DND-41 (cell line): ENCODE measurements at regions not wholly inside any gene's neighbourhood (a gene's known extent, or its start where the extent isn't known, plus 50 kb on each side); places are given as distances from the start of the nearest gene placed in this dataset.
"Not testable (repeated sequence)": the region's sequence is repeated elsewhere in the genome, so short reads cannot be mapped to it uniquely, and the experiment has no call there.

ENCODE experiments used
- ATAC-seq: fragments of 200-7000 bp; cut with Tn5 transposase; 3 replicates; pipeline ENCODE4 v1.9.1; 2021; ENCODE audit warnings: low read depth; ENCODE audit not compliant: insufficient read depth
- DNase-seq: peaks from one replicate; pipeline ENCODE4 v3.0.0-alpha.2; 2020
- H2AFZ ChIP-seq: 2 replicates; pipeline ENCODE4 v1.6.0; 2012; ENCODE audit warnings: low read depth, low read length
- H3K27ac ChIP-seq: 2 replicates; pipeline ENCODE4 v1.5.1; 2012; ENCODE audit warnings: low read length, inconsistent platforms
- H3K27me3 ChIP-seq: fragments of 200-600 bp; sonication (generic); 2 replicates; pipeline ENCODE4 v1.6.0; 2012; ENCODE audit warnings: low read length, mild to moderate bottlenecking, inconsistent platforms; ENCODE audit not compliant: insufficient read depth, poor library complexity
- H3K36me3 ChIP-seq: 2 replicates; pipeline ENCODE4 v1.5.1; 2012; ENCODE audit warnings: low read length, inconsistent platforms; ENCODE audit not compliant: insufficient read depth
- H3K4me1 ChIP-seq: 2 replicates; pipeline ENCODE4 v1.5.1; 2012; ENCODE audit warnings: mild to moderate bottlenecking, low read length; ENCODE audit not compliant: insufficient read depth
- H3K4me2 ChIP-seq: 2 replicates; pipeline ENCODE4 v1.6.0; 2012; ENCODE audit warnings: mild to moderate bottlenecking, moderate library complexity, low read length, inconsistent platforms; ENCODE audit not compliant: insufficient read depth
- H3K4me3 ChIP-seq, 2 experiments: fragments of 200-600 bp in 1 of 2; shearing (Covaris generic) in 1 of 2; 2 replicates each; pipeline ENCODE4 v1.5.1; 2012 to 2016; ENCODE audit warnings: inconsistent platforms in 2 of 2, low read length in 2 of 2, mild to moderate bottlenecking in 2 of 2, low read depth in 1 of 2, moderate library complexity in 1 of 2
- H3K79me2 ChIP-seq: 2 replicates; pipeline ENCODE4 v1.6.0; 2012; ENCODE audit warnings: low read length, inconsistent platforms; ENCODE audit not compliant: insufficient read depth
- H3K9ac ChIP-seq: 2 replicates; pipeline ENCODE4 v1.6.0; 2012; ENCODE audit warnings: low read depth, mild to moderate bottlenecking, inconsistent platforms, low read length, moderate library complexity
- H3K9me3 ChIP-seq: 2 replicates; pipeline ENCODE4 v1.5.1; 2012; ENCODE audit warnings: low read length, moderate library complexity, mild to moderate bottlenecking, inconsistent platforms; ENCODE audit not compliant: insufficient read depth, severe bottlenecking
- H4K20me1 ChIP-seq: 2 replicates; pipeline ENCODE4 v1.6.0; 2012; ENCODE audit warnings: low read length; ENCODE audit not compliant: insufficient read depth
- EZH2 ChIP-seq: IDR thresholded peaks from 3 replicates; pipeline ENCODE4 v1.6.1; 2012; ENCODE audit warnings: borderline replicate concordance, low read depth, mild to moderate bottlenecking, moderate library complexity, low read length, inconsistent platforms; ENCODE audit not compliant: severe bottlenecking
- TF ChIP-seq, protein P1 (sequence below): IDR thresholded peaks from 2 replicates; pipeline ENCODE4 v1.5.1; 2012; ENCODE audit warnings: borderline replicate concordance, low read length, moderate library complexity, mild to moderate bottlenecking; ENCODE audit not compliant: poor library complexity, severe bottlenecking; ENCODE audit errors: extremely low read depth

DNA sequence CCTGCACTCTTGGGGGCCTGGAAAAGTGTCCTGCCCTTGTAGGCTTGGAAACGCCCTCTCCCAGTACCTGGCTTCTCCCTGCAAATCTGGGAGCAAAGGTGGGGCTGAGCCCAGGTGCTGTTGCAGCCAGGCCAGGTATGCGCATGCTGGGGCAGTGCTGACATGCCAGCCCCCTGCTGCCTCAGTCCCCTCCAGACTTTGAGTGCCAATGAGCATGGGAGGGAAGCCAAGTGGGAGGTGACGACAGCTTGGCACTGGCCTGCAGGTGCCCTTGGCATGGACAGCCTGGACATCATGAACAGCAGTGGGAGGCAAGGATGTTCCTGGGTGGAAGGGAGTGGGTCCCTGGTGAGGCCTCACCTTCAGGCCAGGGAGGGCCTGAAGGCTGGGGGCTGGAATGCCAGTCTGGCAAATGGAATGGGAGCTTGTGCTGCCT, 1494.4 kb upstream of the NUDT12 start:
- DNase-seq (no peak), ATAC-seq (no peak)
- H3K27me3 ChIP-seq, result no peaks in the 10 kb centered on the region
- H3K4me3 ChIP-seq, result no peak overlapping the region
- H3K79me2 ChIP-seq, result no peaks in the 10 kb centered on the region
- H3K36me3 ChIP-seq, result no peaks in the 10 kb centered on the region
- H3K4me2 ChIP-seq, result no peak overlapping the region
- peaks cover 19% of the 10 kb centered on the region for H3K9me3 ChIP-seq
- H3K4me1 ChIP-seq, result no peaks in the 10 kb centered on the region
- H3K27ac ChIP-seq, result no peak overlapping the region
- no peak overlapping the region for H2AFZ ChIP-seq
- no peaks in the 10 kb centered on the region for H4K20me1 ChIP-seq
- TF ChIP-seq, protein P1, sequence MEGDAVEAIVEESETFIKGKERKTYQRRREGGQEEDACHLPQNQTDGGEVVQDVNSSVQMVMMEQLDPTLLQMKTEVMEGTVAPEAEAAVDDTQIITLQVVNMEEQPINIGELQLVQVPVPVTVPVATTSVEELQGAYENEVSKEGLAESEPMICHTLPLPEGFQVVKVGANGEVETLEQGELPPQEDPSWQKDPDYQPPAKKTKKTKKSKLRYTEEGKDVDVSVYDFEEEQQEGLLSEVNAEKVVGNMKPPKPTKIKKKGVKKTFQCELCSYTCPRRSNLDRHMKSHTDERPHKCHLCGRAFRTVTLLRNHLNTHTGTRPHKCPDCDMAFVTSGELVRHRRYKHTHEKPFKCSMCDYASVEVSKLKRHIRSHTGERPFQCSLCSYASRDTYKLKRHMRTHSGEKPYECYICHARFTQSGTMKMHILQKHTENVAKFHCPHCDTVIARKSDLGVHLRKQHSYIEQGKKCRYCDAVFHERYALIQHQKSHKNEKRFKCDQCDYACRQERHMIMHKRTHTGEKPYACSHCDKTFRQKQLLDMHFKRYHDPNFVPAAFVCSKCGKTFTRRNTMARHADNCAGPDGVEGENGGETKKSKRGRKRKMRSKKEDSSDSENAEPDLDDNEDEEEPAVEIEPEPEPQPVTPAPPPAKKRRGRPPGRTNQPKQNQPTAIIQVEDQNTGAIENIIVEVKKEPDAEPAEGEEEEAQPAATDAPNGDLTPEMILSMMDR, result no peak
- no peak for TF ChIP-seq EZH2
- no peak overlapping the region for H3K9ac ChIP-seq

DNA sequence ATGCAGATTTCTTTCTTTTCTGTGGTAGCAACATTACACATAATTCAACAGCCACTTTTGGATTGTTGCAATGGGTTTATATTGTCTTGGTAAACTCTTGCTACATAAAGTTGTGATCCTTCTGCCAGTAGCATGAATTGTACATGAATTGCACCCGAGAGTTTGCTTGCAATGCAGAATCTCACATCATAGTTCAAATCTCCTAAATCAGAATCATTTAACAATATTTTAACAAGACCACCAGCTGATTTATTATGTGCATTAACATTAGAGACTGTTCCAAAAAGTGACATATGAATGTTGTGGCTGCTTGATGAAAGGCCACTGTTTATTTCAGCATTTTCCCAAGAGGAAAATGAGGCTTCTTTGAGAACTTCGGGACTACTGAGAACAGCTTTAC, 1491.8 kb upstream of the NUDT12 start:
- TF ChIP-seq EZH2, result no peak
- TF ChIP-seq, protein P1, result no peak
- H3K4me2 ChIP-seq, result no peak overlapping the region
- H3K79me2 ChIP-seq, result no peaks in the 10 kb centered on the region
- H2AFZ ChIP-seq, result no peak overlapping the region
- no peak overlapping the region for H3K27ac ChIP-seq
- H3K4me3 ChIP-seq, result no peak overlapping the region
- no peak for ATAC-seq
- no peak overlapping the region for H3K9ac ChIP-seq
- no peaks in the 10 kb centered on the region for H4K20me1 ChIP-seq
- no peaks in the 10 kb centered on the region for H3K36me3 ChIP-seq
- H3K27me3 ChIP-seq, result no peaks in the 10 kb centered on the region
- H3K4me1 ChIP-seq, result no peaks in the 10 kb centered on the region
- DNase-seq, result no peak
- H3K9me3 ChIP-seq, result peaks cover 19% of the 10 kb centered on the region

- H3K27me3 ChIP-seq, result no peaks in the 10 kb centered on the region
- H2AFZ ChIP-seq, result no peak overlapping the region
- no peaks in the 10 kb centered on the region for H3K4me1 ChIP-seq
- no peak overlapping the region for H3K4me2 ChIP-seq
- no peaks in the 10 kb centered on the region for H3K36me3 ChIP-seq
- TF ChIP-seq, protein P1, result no peak
- no peak for TF ChIP-seq EZH2
- no peaks in the 10 kb centered on the region for H4K20me1 ChIP-seq
- H3K27ac ChIP-seq, result no peak overlapping the region
- H3K9ac ChIP-seq, result no peak overlapping the region
- H3K4me3 ChIP-seq, result no peak overlapping the region
- H3K9me3 ChIP-seq, result no peaks in the 10 kb centered on the region
- no peak for DNase-seq
- no peaks in the 10 kb centered on the region for H3K79me2 ChIP-seq
- ATAC-seq, result no peak
These were observed 1480.0 kb upstream of the NUDT12 start for GRCh38 chr5:105042623-105043022.

DNA sequence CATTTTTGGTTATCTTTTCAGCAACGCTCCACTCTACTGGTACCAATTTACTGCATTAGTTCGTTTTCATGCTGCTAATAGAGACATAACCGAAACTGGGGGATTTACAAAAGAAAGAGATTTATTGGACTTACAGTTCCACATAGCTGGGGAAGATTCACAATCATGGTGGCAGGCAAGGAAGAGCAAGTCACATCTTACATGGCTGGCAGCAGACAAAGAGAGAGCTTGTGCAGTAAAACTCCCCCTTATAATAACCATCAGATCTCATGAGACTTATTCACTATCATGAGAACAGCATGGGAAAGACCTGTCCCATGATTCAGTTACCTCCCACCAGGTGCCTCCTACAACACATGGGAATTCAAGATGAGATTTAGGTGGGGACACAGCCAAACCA, 1474.2 kb upstream of the NUDT12 start:
- not testable (repeated sequence) for H3K4me1 ChIP-seq

More for the DNA sequence above, 1474.2 kb upstream of the NUDT12 start:
- H3K79me2 ChIP-seq, H4K20me1 ChIP-seq, ATAC-seq, H3K9ac ChIP-seq, H3K36me3 ChIP-seq, H3K4me3 ChIP-seq, H3K27me3 ChIP-seq, H3K9me3 ChIP-seq, H2AFZ ChIP-seq, H3K4me2 ChIP-seq, DNase-seq, H3K27ac ChIP-seq: not testable (repeated sequence)
